Calu3 (cell line): ENCODE measurements at regions not wholly inside any gene's neighbourhood (a gene's known extent, or its start where the extent isn't known, plus 50 kb on each side); places are given as distances from the start of the nearest gene placed in this dataset.

Experiments
- BruUV-seq: library from RNA; stranded (reverse); fragments of 400-500 nt; replicated peaks from 2 replicates; lab custom pipeline; 2021; lab: Mats Ljungman, UMichigan
- CTCF ChIA-PET: fragments of 300-600 bp; sonication (Branson Sonifier 250); formaldehyde crosslinking; loops from one replicate; lab custom pipeline; 2022; ENCODE audit warnings: antibody characterized with exemption; lab: Charles Lee
- DNase-seq: peaks from one replicate; pipeline ENCODE4 v3.0.0; 2022
- H3K27ac Mint-ChIP-seq: one replicate; pipeline ENCODE4 v1.8.0; 2022; ENCODE audit warnings: mixed read lengths; ENCODE audit not compliant: unreplicated experiment
- H3K27me3 Mint-ChIP-seq: one replicate; pipeline ENCODE4 v1.8.0; 2022; ENCODE audit warnings: mixed read lengths; ENCODE audit not compliant: unreplicated experiment
- H3K36me3 Mint-ChIP-seq: one replicate; pipeline ENCODE4 v1.8.0; 2022; ENCODE audit warnings: mild to moderate bottlenecking, moderate library complexity, mixed read lengths; ENCODE audit not compliant: insufficient read depth, unreplicated experiment
- H3K4me1 Mint-ChIP-seq: one replicate; pipeline ENCODE4 v1.8.0; 2022; ENCODE audit warnings: mild to moderate bottlenecking, low read depth, mixed read lengths; ENCODE audit not compliant: unreplicated experiment
- H3K4me3 Mint-ChIP-seq: one replicate; pipeline ENCODE4 v1.8.0; 2022; ENCODE audit warnings: mild to moderate bottlenecking, low read depth, moderate library complexity, mixed read lengths; ENCODE audit not compliant: unreplicated experiment
- H3K9me3 Mint-ChIP-seq: one replicate; pipeline ENCODE4 v1.8.0; 2022; ENCODE audit warnings: low read depth, mixed read lengths; ENCODE audit not compliant: unreplicated experiment
- CTCF ChIP-seq: fragments of 200-600 bp; IDR thresholded peaks from one replicate; pipeline ENCODE4 v1.8.0; 2022; ENCODE audit warnings: antibody characterized with exemption; ENCODE audit not compliant: unreplicated experiment
- intact Hi-C: fragments of 100-400 bp; cut with micrococcal nuclease; formaldehyde crosslinking; loops from one replicate; pipeline ENCODE4 v1.10.0; 2022; ENCODE audit not compliant: unreplicated experiment

- Mint-ChIP-seq H3K27me3 (no peaks in the 10 kb centered on the region), H3K4me3 (no peak overlapping the region), H3K9me3 (peaks cover 9% of the 10 kb centered on the region), H3K36me3 (no peaks in the 10 kb centered on the region), H3K4me1 (no peaks in the 10 kb centered on the region), H3K27ac (no peak overlapping the region)
- CTCF ChIA-PET, result no interaction called here
- no peak for TF ChIP-seq CTCF
- no TSS peak for BruUV-seq
- no peak for DNase-seq
- intact Hi-C loops, result no loop called here
These were observed 675.3 kb upstream of the SGCG start for GRCh38 chr13:22505489-22505888.

- H3K4me3 Mint-ChIP-seq, result no peak overlapping the region
- no peaks in the 10 kb centered on the region for H3K27me3 Mint-ChIP-seq
- no peak for TF ChIP-seq CTCF
- CTCF ChIA-PET, result no interaction called here
- no TSS peak for BruUV-seq
- no peaks in the 10 kb centered on the region for H3K4me1 Mint-ChIP-seq
- intact Hi-C loops, result no loop called here
- no peaks in the 10 kb centered on the region for H3K36me3 Mint-ChIP-seq
- no peak overlapping the region for H3K27ac Mint-ChIP-seq
- no peak for DNase-seq
- H3K9me3 Mint-ChIP-seq, result peaks cover 9% of the 10 kb centered on the region
These were observed 674.6 kb upstream of the SGCG start for GRCh38 chr13:22506096-22506691.

GRCh38 chr13:22517544-22517943, 663.2 kb upstream of the SGCG start:
- no peak overlapping the region for H3K27ac Mint-ChIP-seq
- no peaks in the 10 kb centered on the region for H3K36me3 Mint-ChIP-seq
- H3K9me3 Mint-ChIP-seq, result no peaks in the 10 kb centered on the region
- CTCF ChIA-PET, result no interaction called here
- H3K4me3 Mint-ChIP-seq, result no peak overlapping the region
- intact Hi-C loops, result no loop called here
- no TSS peak for BruUV-seq
- DNase-seq, result no peak
- H3K4me1 Mint-ChIP-seq, result no peaks in the 10 kb centered on the region
- TF ChIP-seq CTCF, result no peak
- H3K27me3 Mint-ChIP-seq, result no peaks in the 10 kb centered on the region

GRCh38 chr13:22536851-22537250, 643.9 kb upstream of the SGCG start:
- Mint-ChIP-seq H3K4me3 (no peak overlapping the region), H3K36me3 (no peaks in the 10 kb centered on the region), H3K27ac (no peak overlapping the region), H3K27me3 (no peaks in the 10 kb centered on the region), H3K4me1 (no peaks in the 10 kb centered on the region), H3K9me3 (peaks cover 3% of the 10 kb centered on the region)
- no peak for TF ChIP-seq CTCF
- DNase-seq, result no peak
- BruUV-seq, result no TSS peak
- intact Hi-C loops, result no loop called here
- CTCF ChIA-PET, result no interaction called here
